ENCODE measurements at regions not wholly inside any gene's neighbourhood (a gene's known extent, or its start where the extent isn't known, plus 50 kb on each side); places are given as distances from the start of the nearest gene placed in this dataset.

GRCh38 chr5:81854915-81855314 is 104.0 kb upstream of the SSBP2 start:
- DNase-seq: no peak

GRCh38 chr5:81854485-81854884 is 103.6 kb upstream of the SSBP2 start:
- DNase-seq: no peak

DNA sequence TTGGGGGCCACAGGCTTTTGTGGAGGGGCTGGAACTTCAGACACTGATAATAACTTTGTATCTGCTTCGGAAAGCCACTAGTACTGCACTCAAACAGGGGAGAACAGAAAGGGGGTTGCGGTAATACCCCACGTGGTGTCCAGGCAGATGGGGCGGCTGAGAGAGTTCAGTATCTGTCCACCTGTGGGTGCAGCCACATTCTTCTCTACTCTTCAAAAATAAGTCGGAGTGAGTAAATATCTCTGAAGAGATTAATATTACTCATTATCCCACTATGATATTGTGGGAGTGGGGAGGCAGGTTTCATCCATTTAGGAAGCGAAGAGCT is 102.1 kb upstream of the SSBP2 start:
- no peak for DNase-seq

GRCh38 chr5:81852291-81853029 is 101.6 kb upstream of the SSBP2 start:
- DNase-seq: peak; percentile 54

DNA sequence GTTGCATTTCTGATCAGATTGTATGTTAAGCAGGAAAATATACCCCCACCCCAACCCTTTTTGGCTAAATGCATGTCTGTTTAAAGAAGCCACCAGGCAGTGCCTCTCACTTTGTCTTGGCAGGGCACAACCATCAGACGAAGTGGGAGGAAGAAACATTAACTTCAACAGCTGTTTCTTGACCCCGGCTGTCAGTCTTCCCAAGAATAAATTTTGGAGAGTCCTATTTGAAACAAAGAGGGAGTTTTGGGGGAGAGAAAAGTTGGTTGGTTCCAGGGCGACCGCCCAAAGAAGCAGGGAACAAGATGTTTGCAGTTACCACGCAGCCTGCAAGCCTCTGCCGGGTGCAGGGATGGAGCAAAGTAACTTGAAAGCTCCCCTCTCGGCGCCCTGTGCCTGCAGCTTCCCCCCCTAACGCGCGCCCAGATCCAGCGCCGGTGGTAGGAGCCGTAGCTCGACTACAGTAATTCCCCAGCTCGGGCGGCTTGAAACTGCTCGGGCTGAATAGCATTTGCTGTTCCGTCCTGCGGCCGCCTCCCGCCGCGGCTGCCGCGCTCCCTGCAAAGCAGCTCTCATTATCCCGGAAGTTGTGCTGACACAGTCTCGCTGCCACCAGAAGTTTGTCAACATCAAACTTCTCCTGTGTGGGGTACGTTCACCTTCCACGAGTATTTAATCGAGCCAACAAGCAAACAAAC is 100.7 kb upstream of the SSBP2 start:
- peak; percentile 99 for DNase-seq

GRCh38 chr5:81850501-81851357 is 99.8 kb upstream of the SSBP2 start:
- no peak for DNase-seq

DNA sequence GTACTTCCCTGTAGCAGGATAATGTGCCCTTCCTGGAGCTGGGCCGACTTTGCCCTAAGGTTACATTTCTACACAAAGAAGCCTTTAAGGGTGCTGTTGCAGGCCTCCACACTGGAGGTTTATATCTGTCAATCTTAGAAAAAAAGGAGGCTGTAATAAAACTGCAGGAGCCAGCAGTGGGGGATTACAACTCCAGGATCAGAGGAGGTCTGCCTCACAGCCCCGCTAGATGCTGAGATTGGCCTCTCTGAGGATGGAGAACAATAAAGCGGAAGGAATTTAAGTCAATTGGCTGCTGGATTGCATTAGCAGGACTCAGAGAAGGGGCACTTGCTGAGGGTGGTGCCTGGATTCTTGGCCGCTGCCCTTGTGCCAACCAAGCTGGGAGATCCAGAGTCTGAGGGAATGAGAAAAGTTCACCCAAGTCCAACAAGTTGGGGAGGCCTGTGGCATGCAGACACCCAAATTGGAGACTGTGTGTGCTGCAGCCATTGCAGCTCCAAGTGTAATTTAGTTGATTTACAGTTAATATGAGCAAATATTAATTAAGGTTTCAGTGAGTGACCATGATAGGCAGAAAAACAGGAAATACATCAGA is 99.0 kb upstream of the SSBP2 start:
- no peak for DNase-seq

DNA sequence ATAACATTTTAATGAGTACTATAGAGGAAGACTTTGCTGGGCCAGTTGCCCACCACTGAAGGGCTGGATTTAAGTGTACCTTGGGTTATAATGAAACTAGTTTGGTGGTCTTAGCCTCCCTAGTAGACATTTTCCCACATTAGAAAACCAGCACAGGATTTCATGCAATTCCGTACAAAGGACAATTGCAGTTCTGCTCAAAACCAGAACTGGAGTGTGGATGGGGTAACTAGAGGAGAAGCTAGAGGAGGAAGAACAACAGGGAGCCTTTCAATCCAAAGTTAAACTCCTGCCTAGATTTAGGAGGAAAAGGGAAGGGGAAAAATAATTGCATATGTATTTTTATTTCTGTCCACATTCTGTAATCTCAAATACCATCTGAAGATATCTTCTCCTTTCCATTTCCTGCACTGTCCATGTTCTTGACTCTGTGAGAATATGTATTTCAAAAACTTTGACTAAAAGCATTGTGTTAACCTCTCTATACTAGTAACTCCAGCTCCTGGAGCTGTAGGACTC is 97.5 kb upstream of the SSBP2 start:
- DNase-seq: no peak

- no peak for DNase-seq
Observed at GRCh38 chr5:81846301-81846700, 95.4 kb upstream of the SSBP2 start.

DNA sequence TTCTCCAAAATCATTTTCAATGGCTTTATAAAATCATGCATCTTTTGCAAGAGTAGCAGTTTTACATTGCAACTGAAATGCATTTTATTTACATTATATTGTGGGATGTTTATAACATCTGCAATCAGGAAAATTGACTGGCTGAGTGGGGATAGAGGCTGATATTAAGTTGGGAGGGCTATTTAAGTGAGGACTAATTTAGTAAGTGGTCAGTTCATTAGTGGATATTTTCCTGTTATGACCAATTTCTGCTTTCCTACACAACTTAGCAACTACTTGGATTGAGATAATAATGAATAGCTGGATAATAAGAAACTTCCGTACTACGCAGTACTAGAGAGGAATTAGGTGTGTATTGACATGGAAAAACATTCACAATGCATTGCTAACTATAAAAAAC is 92.9 kb upstream of the SSBP2 start:
- no peak for DNase-seq

DNA sequence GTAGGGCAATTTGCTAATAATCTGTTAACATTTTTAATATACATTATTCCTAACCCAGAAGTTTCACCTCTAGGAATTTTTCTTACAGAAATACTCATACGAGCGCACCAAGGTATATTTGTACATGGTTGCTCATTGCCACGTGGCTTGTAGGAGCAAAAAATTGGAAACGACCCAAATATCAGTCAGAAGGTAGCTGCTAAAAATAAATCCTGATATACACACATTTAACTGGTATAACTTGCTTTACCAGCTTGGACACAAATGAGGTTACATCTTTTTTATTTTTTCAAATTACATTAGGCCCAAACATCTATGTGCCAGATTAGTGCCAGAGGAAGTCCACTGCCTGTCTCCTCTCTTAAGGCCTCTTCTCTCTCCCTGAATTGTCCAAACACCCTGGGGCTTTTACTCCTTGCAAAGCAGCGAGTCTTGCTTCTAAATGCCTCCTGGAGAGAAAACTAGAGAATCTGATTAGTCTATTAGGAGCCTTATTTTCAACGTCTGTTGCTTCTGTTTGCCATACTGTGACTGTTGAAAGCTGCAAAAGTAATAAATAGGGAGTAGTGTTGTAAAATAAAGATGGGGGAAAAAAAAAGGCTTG is 92.0 kb upstream of the SSBP2 start:
- no peak for DNase-seq

DNA sequence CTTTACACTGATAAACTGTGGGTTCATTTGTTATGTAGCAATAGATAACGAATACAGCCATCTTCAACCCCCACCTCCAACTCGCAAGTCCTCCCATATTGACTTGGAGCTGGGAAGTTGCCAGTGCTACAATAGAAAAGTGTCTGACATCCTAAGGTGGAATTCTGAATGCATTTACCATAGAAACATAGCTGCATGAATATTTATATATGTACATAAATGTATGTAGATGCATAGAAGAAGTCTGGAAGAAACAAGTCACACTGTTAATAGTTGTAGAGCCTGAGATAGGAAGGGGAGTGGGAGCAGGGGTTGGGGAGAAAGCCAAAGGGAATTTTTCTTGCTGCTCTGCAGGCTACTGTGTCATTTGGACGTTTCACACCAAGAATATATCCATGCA is 88.1 kb upstream of the SSBP2 start:
- DNase-seq: no peak

DNA sequence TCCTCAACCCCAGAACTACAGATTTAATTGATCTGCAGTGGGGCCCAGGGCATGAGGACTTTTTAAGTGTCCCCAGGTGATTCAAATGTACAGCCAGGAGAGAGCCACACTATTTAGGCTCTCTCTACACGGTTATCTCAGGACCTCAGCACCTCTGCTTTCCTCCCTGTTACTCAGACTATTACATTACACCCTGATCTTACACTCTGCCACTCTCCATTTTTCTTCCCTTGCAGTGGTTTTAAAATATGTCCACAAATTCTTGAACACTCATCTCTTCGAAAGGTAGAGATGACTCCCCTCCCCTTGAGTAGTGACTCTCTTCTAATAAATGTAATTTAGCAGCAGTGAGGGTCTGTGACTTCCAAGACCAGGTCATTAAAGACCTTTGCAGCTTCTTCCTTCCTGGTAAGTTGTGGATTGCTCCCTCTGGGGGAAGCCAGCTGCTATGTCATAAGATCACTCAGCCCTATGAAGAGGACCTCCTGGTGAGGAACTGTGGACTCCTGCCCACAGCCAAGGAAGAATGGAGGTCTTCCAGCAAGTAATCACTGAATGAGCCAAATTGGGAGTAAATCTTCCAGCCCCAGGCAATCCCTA is 87.5 kb upstream of the SSBP2 start:
- DNase-seq: no peak

- DNase-seq: no peak
Observed at GRCh38 chr5:81837667-81838306, 86.9 kb upstream of the SSBP2 start.

GRCh38 chr5:81835814-81836367 is 85.0 kb upstream of the SSBP2 start:
- DNase-seq: no peak

DNA sequence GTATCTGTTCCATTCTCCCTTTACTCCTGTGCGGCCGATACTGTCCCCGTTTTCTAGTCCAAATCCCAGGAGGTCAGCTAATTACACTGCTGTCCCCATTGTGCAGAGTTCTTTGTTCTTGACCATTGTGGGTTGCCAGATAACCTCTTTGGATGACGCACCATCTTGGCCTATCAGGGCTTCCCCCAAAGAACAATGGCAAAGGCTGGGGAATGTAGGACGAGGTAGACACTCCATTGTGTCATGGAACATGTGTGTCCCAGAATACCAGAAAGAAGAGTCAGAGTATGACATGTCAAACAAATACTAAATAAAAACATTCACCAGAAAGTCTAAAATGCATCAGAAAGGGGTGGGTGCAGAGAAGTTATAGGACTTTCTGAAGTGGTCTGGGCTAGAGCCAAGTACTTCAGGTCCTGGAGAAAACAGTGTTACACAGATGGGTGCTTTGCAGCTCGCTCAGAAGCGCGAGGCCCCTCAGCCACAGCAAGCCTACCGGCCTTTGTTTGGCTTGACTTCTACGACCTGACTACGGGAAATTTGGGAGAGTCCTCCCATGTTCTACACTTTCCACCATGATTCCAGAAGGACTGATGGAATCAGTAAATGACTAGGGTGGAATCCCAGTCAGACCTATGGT is 83.2 kb upstream of the SSBP2 start:
- no peak for DNase-seq

GRCh38 chr5:81830596-81830995 is 79.7 kb upstream of the SSBP2 start:
- DNase-seq: no peak

DNA sequence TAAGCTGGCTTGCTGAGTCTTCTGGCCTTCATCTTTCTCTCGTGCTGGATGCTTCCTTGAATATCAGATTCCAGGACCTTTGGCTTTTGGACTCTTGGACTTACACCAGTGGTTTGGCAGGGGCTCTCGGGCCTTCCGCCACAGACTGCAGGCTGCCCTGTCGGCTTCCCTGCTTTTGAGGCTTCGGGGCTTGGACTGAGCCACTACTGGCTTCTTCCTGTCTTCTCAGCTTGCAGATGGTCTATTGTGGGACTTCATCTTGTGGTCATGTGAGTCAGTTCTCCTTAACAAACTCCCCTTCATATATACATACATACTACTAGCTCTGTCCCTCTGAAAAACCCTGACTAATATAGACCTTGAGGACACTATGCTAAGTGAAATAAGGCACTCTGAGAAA is 78.3 kb upstream of the SSBP2 start:
- no peak for DNase-seq

DNA sequence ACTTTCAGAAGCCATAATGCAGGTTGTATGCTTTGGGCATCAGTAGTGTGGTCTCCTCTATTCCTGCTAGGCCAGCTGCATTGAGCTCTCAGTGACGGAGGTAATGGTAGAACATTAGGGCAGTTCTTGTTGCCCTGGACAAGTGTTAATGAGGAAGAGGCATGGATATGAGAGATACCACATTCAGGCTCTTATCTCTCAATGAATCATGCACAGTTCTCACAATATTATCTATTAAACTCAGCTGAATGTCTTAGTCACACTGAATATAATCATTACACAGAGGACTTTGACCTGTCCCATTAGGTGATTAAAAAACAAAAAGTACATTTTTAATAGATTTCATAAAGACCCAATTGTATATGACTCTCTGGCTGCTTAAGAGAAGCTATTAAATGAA is 76.6 kb upstream of the SSBP2 start:
- no peak for DNase-seq

DNA sequence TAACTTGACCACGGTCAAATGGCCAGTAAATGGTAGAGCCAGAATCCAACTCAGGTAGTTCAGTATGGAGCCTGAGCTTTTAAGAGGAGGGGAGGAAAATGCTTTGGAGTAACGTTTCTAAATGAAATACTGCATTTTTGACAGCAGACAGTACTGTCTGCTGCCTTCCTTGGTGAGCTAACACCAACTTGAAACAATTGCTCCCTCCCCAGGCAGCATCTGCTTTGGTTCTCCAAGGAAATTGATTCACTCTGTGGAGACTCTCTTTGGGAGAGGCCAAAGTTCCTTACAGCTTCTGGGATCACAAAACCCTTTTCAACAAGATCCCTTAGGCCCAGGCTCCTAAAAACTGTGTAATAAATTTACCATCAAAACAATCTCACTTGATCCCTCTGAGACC is 75.2 kb upstream of the SSBP2 start:
- no peak for DNase-seq

DNA sequence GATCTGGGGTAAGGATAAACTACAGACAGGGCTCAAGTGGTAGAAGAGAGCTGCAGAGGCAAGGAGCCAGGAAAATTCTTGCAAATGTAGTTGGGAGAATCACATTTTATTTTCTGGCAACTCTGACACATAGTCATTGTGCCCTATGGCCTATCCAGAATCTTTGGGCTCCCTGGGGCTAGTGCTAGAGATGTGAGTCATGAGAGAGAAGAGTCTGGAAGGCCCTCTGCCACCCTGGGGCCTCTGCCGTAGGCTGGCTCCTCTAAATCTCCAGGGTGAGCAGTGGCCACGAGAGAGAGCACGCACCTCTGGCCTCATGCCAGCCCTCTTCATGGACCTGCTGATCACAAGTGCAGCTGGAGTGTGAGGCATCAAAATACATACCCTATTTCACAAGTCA is 74.3 kb upstream of the SSBP2 start:
- no peak for DNase-seq

Data from right hindlimb (tissue), 1 donor.